B cell (primary cell): ENCODE measurements at regions not wholly inside any gene's neighbourhood (a gene's known extent, or its start where the extent isn't known, plus 50 kb on each side); places are given as distances from the start of the nearest gene placed in this dataset.

Experiments used
- ATAC-seq: fragments of 200-7000 bp; cut with Tn5 transposase; one replicate; pipeline ENCODE4 v1.10.0; 2021; ENCODE audit warnings: low read depth, mild to moderate bottlenecking, moderate number of reproducible peaks, moderate library complexity
- CTCF ChIA-PET: fragments of 350-600 bp; sonication (Branson Sonifier 250); formaldehyde crosslinking; loops from one replicate; lab custom pipeline; 2021; ENCODE audit warnings: antibody characterized with exemption, inconsistent platforms; lab: Charles Lee
- POLR2A ChIA-PET: fragments of 350-600 bp; sonication (Branson Sonifier 250); formaldehyde crosslinking; loops from one replicate; lab custom pipeline; 2021; ENCODE audit warnings: antibody characterized with exemption; lab: Charles Lee
- DNase-seq: peaks from one replicate; pipeline ENCODE4 v3.0.0; 2013
- H2AFZ ChIP-seq: 2 replicates; pipeline ENCODE4 v1.6.1; 2012; ENCODE audit warnings: mild to moderate bottlenecking, low read depth, low read length; ENCODE audit not compliant: insufficient read depth, poor library complexity, severe bottlenecking
- H3K27ac ChIP-seq, 2 donors: 1 replicate in 1 of 2; 2 replicates in 1 of 2; pipeline ENCODE4 v1.5.1; 2012 to 2013; ENCODE audit warnings: low read length in 2 of 2, mild to moderate bottlenecking in 2 of 2, moderate library complexity in 1 of 2
- H3K27me3 ChIP-seq, 4 experiments: fragments of 200-600 bp in 1 of 4; sonication (generic) in 1 of 4; replicated peaks in 1 of 4; 1 replicate in 2 of 4; 2 replicates in 2 of 4; pipeline versions ENCODE4 v1.6.1 to v1.7.0; 2013 to 2016; ENCODE audit warnings: low read length in 3 of 4, mild to moderate bottlenecking in 2 of 4, mixed read lengths in 1 of 4, moderate library complexity in 1 of 4; ENCODE audit not compliant: insufficient read depth in 4 of 4, control insufficient read depth in 3 of 4; ENCODE audit errors: control extremely low read depth in 1 of 4
- H3K36me3 ChIP-seq, 2 experiments: replicated peaks in 1 of 2; 1 replicate in 1 of 2; 2 replicates in 1 of 2; pipeline versions ENCODE4 v1.6.1 to v1.7.1; 2013; ENCODE audit warnings: low read length in 1 of 2; ENCODE audit not compliant: insufficient read depth in 2 of 2, control insufficient read depth in 1 of 2; ENCODE audit errors: control extremely low read depth in 1 of 2, extremely low read depth in 1 of 2
- H3K4me1 ChIP-seq, 2 donors: fragments of 200-600 bp in 1 of 2; sonication (generic) in 1 of 2; 1 replicate in 1 of 2; 2 replicates in 1 of 2; pipeline versions ENCODE4 v1.5.1 to v1.6.1; 2013 to 2017; ENCODE audit warnings: low read length in 2 of 2; ENCODE audit not compliant: control insufficient read depth in 2 of 2, insufficient read depth in 2 of 2
- H3K4me2 ChIP-seq: replicated peaks from 2 replicates; pipeline ENCODE3; 2012; ENCODE audit warnings: mild to moderate bottlenecking, low read depth, low read length; ENCODE audit not compliant: poor library complexity, severe bottlenecking
- H3K4me3 ChIP-seq, 5 experiments: fragments of 200-600 bp in 1 of 5; sonication (generic) in 1 of 5; 1 replicate in 3 of 5; 2 replicates in 2 of 5; pipeline versions ENCODE4 v1.5.1 to v1.7.0; 2011 to 2016; ENCODE audit warnings: low read length in 4 of 5, mild to moderate bottlenecking in 4 of 5, low read depth in 2 of 5, control low read depth in 1 of 5, moderate library complexity in 1 of 5; ENCODE audit not compliant: insufficient read depth in 1 of 5; ENCODE audit errors: control extremely low read depth in 1 of 5, extremely low read depth in 1 of 5
- H3K79me2 ChIP-seq: fragments of 200-600 bp; sonication (generic); one replicate; pipeline ENCODE4 v1.6.0; 2016; ENCODE audit warnings: low read length; ENCODE audit not compliant: control insufficient read depth, insufficient read depth
- H3K9ac ChIP-seq: fragments of 200-600 bp; sonication (generic); 2 replicates; pipeline ENCODE4 v1.6.1; 2017; ENCODE audit warnings: mild to moderate bottlenecking, low read length, moderate library complexity
- H3K9me3 ChIP-seq, 3 donors: one replicate each; pipeline versions ENCODE4 v1.6.1 to v1.7.1; 2013; ENCODE audit warnings: low read length in 2 of 3; ENCODE audit not compliant: control insufficient read depth in 2 of 3, insufficient read depth in 1 of 3; ENCODE audit errors: control extremely low read depth in 1 of 3
- H4K20me1 ChIP-seq: 2 replicates; pipeline ENCODE4 v1.6.0; 2012; ENCODE audit warnings: mild to moderate bottlenecking, low read length; ENCODE audit not compliant: insufficient read depth, control insufficient read depth, poor library complexity, severe bottlenecking
- H3K27ac Mint-ChIP-seq: one replicate; pipeline ENCODE4 v1.8.0; 2021; ENCODE audit warnings: mixed read lengths
- H3K27me3 Mint-ChIP-seq: one replicate; pipeline ENCODE4 v1.8.0; 2021; ENCODE audit warnings: mixed read lengths
- H3K4me1 Mint-ChIP-seq: one replicate; pipeline ENCODE4 v1.8.0; 2021; ENCODE audit warnings: mixed read lengths
- H3K4me3 Mint-ChIP-seq: one replicate; pipeline ENCODE4 v1.8.0; 2021; ENCODE audit warnings: mixed read lengths
- H3K9me3 Mint-ChIP-seq: one replicate; pipeline ENCODE4 v1.8.0; 2022; ENCODE audit warnings: mixed read lengths; ENCODE audit not compliant: insufficient read depth
- EZH2 ChIP-seq: IDR thresholded peaks from 2 replicates; pipeline ENCODE4 v1.6.1; 2012; ENCODE audit warnings: borderline replicate concordance, low read depth, mild to moderate bottlenecking, moderate library complexity, low read length; ENCODE audit not compliant: insufficient read depth, poor library complexity, severe bottlenecking
- WGBS: methylation state at CpG from one replicate; pipeline ENCODE4 v1.1.5; 2013; ENCODE audit warnings: missing lambda C conversion rate; ENCODE audit not compliant: insufficient coverage; 5-methylcytosine and 5-hydroxymethylcytosine counted together
- intact Hi-C: fragments of 100-400 bp; cut with micrococcal nuclease; formaldehyde crosslinking; loops from one replicate; pipeline ENCODE4 v1.10.0; 2022
- TF ChIP-seq, protein P1 (sequence below): fragments of 200-600 bp; IDR thresholded peaks from one replicate; pipeline ENCODE4 v1.8.0; 2022; ENCODE audit warnings: antibody characterized with exemption, mild to moderate bottlenecking

DNA sequence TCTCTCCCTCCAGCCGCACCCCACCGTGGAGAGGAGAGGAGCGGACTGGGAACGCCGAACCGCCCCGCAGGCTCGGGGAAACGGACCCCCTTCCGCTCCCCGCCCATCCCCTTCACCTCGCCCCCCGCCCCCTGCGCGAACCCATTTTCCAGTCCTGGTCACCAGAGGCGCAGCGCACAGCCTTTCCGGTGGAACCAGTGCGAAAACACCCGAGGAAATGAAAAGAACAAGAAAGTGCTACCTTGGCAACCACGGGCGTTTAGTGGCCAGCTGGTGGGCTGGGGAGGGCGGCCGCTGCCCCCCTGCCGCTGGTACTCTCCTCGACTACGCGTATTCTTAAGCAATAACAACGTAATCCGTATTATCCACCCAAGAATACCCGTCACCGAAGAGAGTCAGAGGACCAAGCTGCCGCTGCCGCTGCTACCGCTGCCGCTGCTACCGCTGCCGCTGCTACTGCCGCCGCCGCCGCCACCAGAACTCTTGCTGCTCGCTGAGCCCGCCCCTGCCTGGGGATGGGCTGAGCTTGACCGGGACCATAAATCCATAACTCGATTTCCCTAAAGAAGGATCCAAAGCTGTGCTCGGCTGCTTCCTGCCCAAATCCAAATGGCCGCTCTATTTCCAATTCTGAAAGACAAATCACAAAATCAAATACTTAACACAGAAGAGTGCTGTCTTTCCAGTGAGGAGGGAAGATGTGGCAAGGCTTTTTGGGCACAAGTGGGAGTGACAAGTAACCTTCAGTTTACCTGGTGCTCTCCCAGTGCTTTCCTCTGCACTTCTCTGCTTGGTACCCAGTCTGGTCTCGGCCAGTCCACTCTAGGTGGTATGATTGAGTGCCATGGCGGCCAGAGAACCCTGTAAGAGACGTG is 125.2 kb upstream of the DPYD start:
- H3K9me3 Mint-ChIP-seq, result no peaks in the 10 kb centered on the region

More for the DNA sequence above, 125.2 kb upstream of the DPYD start:
- Histone ChIP-seq H3K27me3 (peaks cover 1 to 56% (median 50%) of the 10 kb centered on the region in 4 experiments), H2AFZ (peak overlapping the region; percentile 58), H3K79me2 (no peaks in the 10 kb centered on the region), H4K20me1 (no peaks in the 10 kb centered on the region), H3K4me3 (peak overlapping the region in 3 of 5 experiments; percentile 34 to 43 (median 35)), H3K9me3 (peaks cover 0 to 10% (median 5%) of the 10 kb centered on the region in 3 donors), H3K4me1 (peaks cover 20 to 32% of the 10 kb centered on the region in 2 donors), H3K36me3 (no peaks in the 10 kb centered on the region), H3K9ac (peak overlapping the region; percentile 33), H3K27ac (no peak overlapping the region), H3K4me2 (peak overlapping the region; percentile 69)
- no peak for TF ChIP-seq EZH2
- TF ChIP-seq, protein P1, sequence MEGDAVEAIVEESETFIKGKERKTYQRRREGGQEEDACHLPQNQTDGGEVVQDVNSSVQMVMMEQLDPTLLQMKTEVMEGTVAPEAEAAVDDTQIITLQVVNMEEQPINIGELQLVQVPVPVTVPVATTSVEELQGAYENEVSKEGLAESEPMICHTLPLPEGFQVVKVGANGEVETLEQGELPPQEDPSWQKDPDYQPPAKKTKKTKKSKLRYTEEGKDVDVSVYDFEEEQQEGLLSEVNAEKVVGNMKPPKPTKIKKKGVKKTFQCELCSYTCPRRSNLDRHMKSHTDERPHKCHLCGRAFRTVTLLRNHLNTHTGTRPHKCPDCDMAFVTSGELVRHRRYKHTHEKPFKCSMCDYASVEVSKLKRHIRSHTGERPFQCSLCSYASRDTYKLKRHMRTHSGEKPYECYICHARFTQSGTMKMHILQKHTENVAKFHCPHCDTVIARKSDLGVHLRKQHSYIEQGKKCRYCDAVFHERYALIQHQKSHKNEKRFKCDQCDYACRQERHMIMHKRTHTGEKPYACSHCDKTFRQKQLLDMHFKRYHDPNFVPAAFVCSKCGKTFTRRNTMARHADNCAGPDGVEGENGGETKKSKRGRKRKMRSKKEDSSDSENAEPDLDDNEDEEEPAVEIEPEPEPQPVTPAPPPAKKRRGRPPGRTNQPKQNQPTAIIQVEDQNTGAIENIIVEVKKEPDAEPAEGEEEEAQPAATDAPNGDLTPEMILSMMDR, result no peak
- 8% methylated on average over 40 of the region's 51 CpGs for WGBS
- peaks cover 69% of the 10 kb centered on the region for H3K27me3 Mint-ChIP-seq
- DNase-seq, result peak; percentile 16
- peaks cover 24% of the 10 kb centered on the region for H3K4me1 Mint-ChIP-seq
- H3K27ac Mint-ChIP-seq, result no peak overlapping the region
- ChIA-PET CTCF (interaction anchor here (1.2 kb wide), 1 partner anchor 10 kb away, joined by 4 read pairs; no protein-coding TSS in a partner anchor), POLR2A (no interaction called here)
- peak overlapping the region; percentile 76 for H3K4me3 Mint-ChIP-seq
- intact Hi-C loops, result loop anchor here (5.0 kb wide), 1 partner anchor 124 kb away; the partner anchor contains the start of gene DPYD
- no peak for ATAC-seq
